ENCODE measurements at regions not wholly inside any gene's neighbourhood (a gene's known extent, or its start where the extent isn't known, plus 50 kb on each side); places are given as distances from the start of the nearest gene placed in this dataset.
"Not testable (repeated sequence)": the region's sequence is repeated elsewhere in the genome, so short reads cannot be mapped to it uniquely, and the experiment has no call there.

- H3K36me3 Mint-ChIP-seq: no peaks in the 10 kb centered on the region
- no peaks in the 10 kb centered on the region for H3K4me1 Mint-ChIP-seq
- ATAC-seq (ENCODE audit: low read depth) (no peak), DNase-seq (no peak)
- H3K9me3 Mint-ChIP-seq: no peaks in the 10 kb centered on the region
- H3K27me3 Mint-ChIP-seq: peaks cover 2% of the 10 kb centered on the region
- H3K4me3 Mint-ChIP-seq: no peak overlapping the region
- POLR2A ChIA-PET: no interaction called here
- no peak overlapping the region for H3K27ac Mint-ChIP-seq
These were observed 408.8 kb upstream of the ACTBL2 start for GRCh38 chr5:57891443-57891842.

GRCh38 chr5:57889558-57889957 is 406.9 kb upstream of the ACTBL2 start:
- no peak overlapping the region for H3K27ac Mint-ChIP-seq
- no peaks in the 10 kb centered on the region for H3K4me1 Mint-ChIP-seq
- H3K36me3 Mint-ChIP-seq: no peaks in the 10 kb centered on the region
- no peaks in the 10 kb centered on the region for H3K27me3 Mint-ChIP-seq
- no peaks in the 10 kb centered on the region for H3K9me3 Mint-ChIP-seq
- ATAC-seq (ENCODE audit: low read depth) (no peak), DNase-seq (no peak)
- H3K4me3 Mint-ChIP-seq: no peak overlapping the region
- POLR2A ChIA-PET: no interaction called here

DNA sequence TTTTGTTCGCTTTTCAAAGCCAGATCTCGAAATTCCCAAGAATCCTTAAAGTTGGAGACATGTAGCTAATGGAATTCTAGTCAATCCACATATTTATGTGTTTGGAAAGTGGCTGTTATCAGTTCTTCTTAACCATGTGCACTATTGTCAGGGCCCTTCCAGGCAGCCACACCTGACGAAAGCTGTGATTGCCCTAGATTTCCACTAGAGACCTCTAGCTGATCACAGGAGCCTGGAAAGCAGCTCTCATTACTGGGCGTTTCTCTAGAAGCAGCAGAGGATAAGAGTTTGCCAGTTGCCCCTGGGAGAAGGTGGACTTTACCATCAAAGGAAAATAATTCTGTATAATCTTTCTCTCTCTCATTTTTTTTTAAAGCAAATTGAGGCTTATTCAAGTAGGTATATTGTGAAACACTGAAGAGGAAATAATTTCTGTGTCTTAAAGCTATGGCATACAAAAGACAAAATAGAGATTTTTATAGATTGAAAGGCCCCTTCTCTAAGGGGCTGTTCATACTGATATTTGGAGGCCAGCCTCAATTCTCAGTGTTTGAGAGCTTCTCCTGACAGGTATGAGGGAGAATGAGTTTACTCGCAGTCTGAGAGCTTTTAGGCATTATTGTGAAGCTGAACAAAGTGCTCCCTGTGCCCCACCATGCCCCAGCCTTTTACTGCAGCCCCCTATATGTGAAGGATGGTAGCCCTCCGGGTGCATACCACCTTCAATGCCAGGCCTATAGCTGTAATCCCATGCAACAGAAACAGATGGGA is 405.4 kb upstream of the ACTBL2 start:
- POLR2A ChIA-PET: no interaction called here
- H3K4me1 Mint-ChIP-seq: no peaks in the 10 kb centered on the region
- ATAC-seq (ENCODE audit: low read depth) (no peak), DNase-seq (no peak)
- no peaks in the 10 kb centered on the region for H3K9me3 Mint-ChIP-seq
- H3K27me3 Mint-ChIP-seq: no peaks in the 10 kb centered on the region
- no peak overlapping the region for H3K27ac Mint-ChIP-seq
- no peak overlapping the region for H3K4me3 Mint-ChIP-seq
- no peaks in the 10 kb centered on the region for H3K36me3 Mint-ChIP-seq

GRCh38 chr5:57884346-57885102 is 401.9 kb upstream of the ACTBL2 start:
- ATAC-seq (ENCODE audit: low read depth) (no peak), DNase-seq (no peak)
- Mint-ChIP-seq H3K27me3 (no peaks in the 10 kb centered on the region), H3K9me3 (no peaks in the 10 kb centered on the region), H3K36me3 (no peaks in the 10 kb centered on the region), H3K4me1 (no peaks in the 10 kb centered on the region), H3K4me3 (no peak overlapping the region), H3K27ac (no peak overlapping the region)
- POLR2A ChIA-PET: no interaction called here

GRCh38 chr5:57880216-57880615 is 397.6 kb upstream of the ACTBL2 start:
- no peaks in the 10 kb centered on the region for H3K9me3 Mint-ChIP-seq
- no peak for ATAC-seq (ENCODE audit: low read depth)
- H3K27me3 Mint-ChIP-seq: peaks cover 5% of the 10 kb centered on the region
- H3K4me1 Mint-ChIP-seq: no peaks in the 10 kb centered on the region
- no peak for DNase-seq
- POLR2A ChIA-PET: no interaction called here
- no peak overlapping the region for H3K4me3 Mint-ChIP-seq
- no peaks in the 10 kb centered on the region for H3K36me3 Mint-ChIP-seq
- no peak overlapping the region for H3K27ac Mint-ChIP-seq

GRCh38 chr5:57878301-57878722 is 395.7 kb upstream of the ACTBL2 start:
- POLR2A ChIA-PET: no interaction called here
- H3K36me3 Mint-ChIP-seq: no peaks in the 10 kb centered on the region
- H3K27ac Mint-ChIP-seq: no peak overlapping the region
- peaks cover 5% of the 10 kb centered on the region for H3K27me3 Mint-ChIP-seq
- H3K9me3 Mint-ChIP-seq: no peaks in the 10 kb centered on the region
- DNase-seq: no peak
- H3K4me1 Mint-ChIP-seq: no peaks in the 10 kb centered on the region
- ATAC-seq (ENCODE audit: low read depth): no peak
- no peak overlapping the region for H3K4me3 Mint-ChIP-seq

- Mint-ChIP-seq H3K27me3 (no peaks in the 10 kb centered on the region), H3K36me3 (no peaks in the 10 kb centered on the region), H3K4me1 (no peaks in the 10 kb centered on the region), H3K27ac (no peak overlapping the region), H3K4me3 (no peak overlapping the region), H3K9me3 (peaks cover 4% of the 10 kb centered on the region)
- POLR2A ChIA-PET: no interaction called here
- ATAC-seq (ENCODE audit: low read depth): no peak
- no peak for DNase-seq
These were observed 388.9 kb upstream of the ACTBL2 start for GRCh38 chr5:57871496-57871895.

GRCh38 chr5:57870267-57870666 is 387.7 kb upstream of the ACTBL2 start:
- ATAC-seq (ENCODE audit: low read depth); H3K36me3 Mint-ChIP-seq; POLR2A ChIA-PET: not testable (repeated sequence)

DNA sequence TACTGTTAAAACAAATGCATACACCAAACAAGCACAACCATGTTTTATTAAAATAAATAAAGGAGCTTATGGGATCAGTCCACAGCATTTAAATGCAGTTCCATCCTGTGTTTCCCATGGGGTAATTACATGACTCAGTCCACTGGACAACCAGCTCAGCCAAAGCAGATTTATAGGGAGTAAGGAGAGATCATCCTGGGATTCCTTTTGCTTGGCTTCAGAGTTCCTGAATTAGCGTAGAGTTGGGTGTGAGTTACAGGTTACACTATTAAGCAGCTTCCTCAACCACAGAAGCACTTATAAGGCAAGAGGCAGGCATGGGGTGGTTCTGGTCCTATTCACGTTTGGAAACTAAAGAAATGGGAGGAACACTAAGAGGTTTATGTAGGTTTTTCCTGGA is 381.1 kb upstream of the ACTBL2 start:
- H3K27ac Mint-ChIP-seq: no peak overlapping the region
- ATAC-seq (ENCODE audit: low read depth): no peak
- DNase-seq: no peak
- no peak overlapping the region for H3K4me3 Mint-ChIP-seq
- H3K36me3 Mint-ChIP-seq: no peaks in the 10 kb centered on the region
- H3K9me3 Mint-ChIP-seq: no peaks in the 10 kb centered on the region
- POLR2A ChIA-PET: no interaction called here
- H3K27me3 Mint-ChIP-seq: no peaks in the 10 kb centered on the region
- no peaks in the 10 kb centered on the region for H3K4me1 Mint-ChIP-seq

More at GRCh38 chr5:57870267-57870666, 387.7 kb upstream of the ACTBL2 start:
- not testable (repeated sequence) for H3K27ac Mint-ChIP-seq, H3K9me3 Mint-ChIP-seq, H3K27me3 Mint-ChIP-seq, H3K4me3 Mint-ChIP-seq, H3K4me1 Mint-ChIP-seq, DNase-seq

DNA sequence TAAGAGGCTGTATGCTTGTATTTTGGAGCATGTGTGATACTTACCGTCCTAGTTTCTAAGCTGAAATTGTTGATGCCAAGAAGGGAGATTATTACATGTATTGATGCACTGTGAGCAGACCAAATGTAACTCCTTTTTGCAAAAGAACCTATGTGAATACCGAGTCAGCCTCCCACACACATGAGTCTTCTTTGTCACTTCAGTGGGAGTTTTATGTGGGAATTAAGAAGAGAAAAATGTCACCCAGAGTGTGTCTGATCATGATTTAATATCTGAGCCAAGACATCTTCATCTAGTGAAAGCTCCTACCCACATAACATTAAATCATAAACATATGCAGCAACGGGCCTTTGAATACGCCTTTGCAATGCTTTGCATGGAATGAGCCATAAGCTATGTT is 380.3 kb upstream of the ACTBL2 start:
- no peak overlapping the region for H3K4me3 Mint-ChIP-seq
- DNase-seq: no peak
- POLR2A ChIA-PET: no interaction called here
- no peak for ATAC-seq (ENCODE audit: low read depth)
- no peaks in the 10 kb centered on the region for H3K27me3 Mint-ChIP-seq
- H3K9me3 Mint-ChIP-seq: no peaks in the 10 kb centered on the region
- no peak overlapping the region for H3K27ac Mint-ChIP-seq
- H3K36me3 Mint-ChIP-seq: no peaks in the 10 kb centered on the region
- no peaks in the 10 kb centered on the region for H3K4me1 Mint-ChIP-seq

DNA sequence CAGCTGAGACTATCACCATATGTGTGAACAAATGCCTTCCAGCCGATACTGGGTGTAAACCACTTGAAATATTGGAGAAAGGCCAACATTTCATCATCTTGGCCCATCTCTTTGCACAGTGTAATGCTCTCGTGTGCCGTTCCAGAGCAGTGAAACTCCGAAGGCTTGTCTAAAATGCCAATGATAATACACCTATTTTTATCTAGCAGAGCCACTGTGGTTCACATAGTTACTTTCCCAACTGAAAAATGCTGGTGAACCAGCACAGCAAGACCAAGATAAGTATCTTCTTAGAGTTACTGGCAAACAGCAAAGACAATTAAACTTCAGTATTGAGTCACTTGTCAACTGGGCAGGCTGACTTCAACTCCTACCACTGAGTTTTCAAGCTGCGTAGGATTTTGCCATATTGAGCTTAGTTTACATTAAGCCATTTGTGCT is 379.9 kb upstream of the ACTBL2 start:
- Mint-ChIP-seq H3K27me3 (no peaks in the 10 kb centered on the region), H3K9me3 (no peaks in the 10 kb centered on the region), H3K4me1 (no peaks in the 10 kb centered on the region), H3K27ac (no peak overlapping the region), H3K36me3 (no peaks in the 10 kb centered on the region), H3K4me3 (no peak overlapping the region)
- ATAC-seq (ENCODE audit: low read depth): no peak
- no peak for DNase-seq
- POLR2A ChIA-PET: no interaction called here

DNA sequence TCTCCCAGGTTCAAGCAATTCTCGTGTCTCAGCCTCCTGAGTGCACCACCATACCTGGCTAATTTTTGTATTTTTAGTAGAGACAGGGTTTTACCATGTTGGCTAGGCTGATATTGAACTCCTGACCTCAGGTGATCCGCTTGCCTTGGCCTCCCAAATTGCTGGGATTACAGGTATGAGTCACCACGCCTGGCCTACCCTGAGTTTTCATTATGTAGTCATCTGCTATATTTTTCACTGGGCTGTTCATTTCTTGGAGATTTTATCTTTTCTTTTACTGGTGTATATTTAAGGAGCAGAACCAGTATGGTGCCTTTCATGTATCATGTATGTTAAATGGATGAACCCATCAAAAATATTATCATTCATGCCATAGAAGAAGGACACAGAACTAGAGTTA is 377.0 kb upstream of the ACTBL2 start:
- Mint-ChIP-seq H3K9me3 (no peaks in the 10 kb centered on the region), H3K4me3 (no peak overlapping the region), H3K27me3 (no peaks in the 10 kb centered on the region), H3K27ac (no peak overlapping the region), H3K4me1 (no peaks in the 10 kb centered on the region), H3K36me3 (no peaks in the 10 kb centered on the region)
- POLR2A ChIA-PET: no interaction called here
- ATAC-seq (ENCODE audit: low read depth) (no peak), DNase-seq (no peak)

- DNase-seq (no peak), ATAC-seq (ENCODE audit: low read depth) (no peak)
- Mint-ChIP-seq H3K9me3 (no peaks in the 10 kb centered on the region), H3K36me3 (no peaks in the 10 kb centered on the region), H3K27me3 (no peaks in the 10 kb centered on the region), H3K4me3 (no peak overlapping the region), H3K4me1 (no peaks in the 10 kb centered on the region), H3K27ac (no peak overlapping the region)
- POLR2A ChIA-PET: no interaction called here
These were observed 376.3 kb upstream of the ACTBL2 start for GRCh38 chr5:57858905-57859304.

GRCh38 chr5:57857696-57858095 is 375.1 kb upstream of the ACTBL2 start:
- no peaks in the 10 kb centered on the region for H3K4me1 Mint-ChIP-seq
- no peak for ATAC-seq (ENCODE audit: low read depth)

More at GRCh38 chr5:57857696-57858095, 375.1 kb upstream of the ACTBL2 start:
- POLR2A ChIA-PET: no interaction called here
- Mint-ChIP-seq H3K9me3 (no peaks in the 10 kb centered on the region), H3K27me3 (no peaks in the 10 kb centered on the region), H3K27ac (no peak overlapping the region), H3K36me3 (no peaks in the 10 kb centered on the region), H3K4me3 (no peak overlapping the region)
- no peak for DNase-seq

Data from activated naive CD8-positive, alpha-beta T cell treated with anti-CD3 and anti-CD28 coated beads, Interleukin-2, amount 10 ng/mL, durations not matched to agents 7 days and 5 days (primary cell).